Endothelial cell of umbilical vein (primary cell): ENCODE measurements at regions not wholly inside any gene's neighbourhood (a gene's known extent, or its start where the extent isn't known, plus 50 kb on each side); places are given as distances from the start of the nearest gene placed in this dataset.
A peak's percentile ranks its signal among the peaks of the same experiment; 100 is the strongest.

Source experiments
- BruUV-seq: library from RNA; stranded (reverse); fragments of 400-500 nt; replicated peaks from 2 replicates; lab custom pipeline; 2021; lab: Mats Ljungman, UMichigan
- CTCF ChIA-PET: fragments of 300-600, 350-600 bp; sonication (Branson Sonifier 250); formaldehyde crosslinking; loops from one replicate; lab custom pipeline; 2021; ENCODE audit warnings: antibody characterized with exemption, inconsistent platforms; lab: Charles Lee
- POLR2A ChIA-PET: fragments of 300-600, 350-600 bp; sonication (Branson Sonifier 250); formaldehyde crosslinking; loops from one replicate; lab custom pipeline; 2021; ENCODE audit warnings: antibody characterized with exemption, inconsistent platforms; lab: Charles Lee
- DNase-seq: peaks from one replicate; pipeline ENCODE4 v3.0.0-alpha.2; 2011; ENCODE audit warnings: low read depth, low spot score
- FAIRE-seq: peaks from 2 replicates; lab custom pipeline; 2011; peaks lifted over from hg19 to GRCh38; lab: Jason Lieb, UNC
- H2AFZ ChIP-seq: 2 replicates; pipeline ENCODE4 v1.6.0; 2012; ENCODE audit warnings: low read depth, low read length, control low read depth, inconsistent platforms
- H3K27ac ChIP-seq: 2 replicates; pipeline ENCODE4 v1.5.1; 2011; ENCODE audit warnings: low read depth, mild to moderate bottlenecking, control low read depth, low read length, moderate library complexity; ENCODE audit not compliant: insufficient read depth
- H3K27me3 ChIP-seq, 2 experiments: 2 replicates each; pipeline versions ENCODE4 v1.6.0 to v1.6.1; 2011; ENCODE audit warnings: low read length in 2 of 2, mixed read lengths in 1 of 2; ENCODE audit not compliant: control insufficient read depth in 2 of 2, insufficient read depth in 2 of 2
- H3K36me3 ChIP-seq, 2 experiments: 2 replicates in 1 of 2; 3 replicates in 1 of 2; pipeline ENCODE4 v1.5.1; 2011; ENCODE audit warnings: low read length in 2 of 2, mild to moderate bottlenecking in 1 of 2, moderate library complexity in 1 of 2; ENCODE audit not compliant: control insufficient read depth in 2 of 2, insufficient read depth in 2 of 2; ENCODE audit errors: extremely low read depth in 1 of 2
- H3K4me1 ChIP-seq: 3 replicates; pipeline ENCODE4 v1.5.1; 2011; ENCODE audit warnings: mild to moderate bottlenecking, low read length; ENCODE audit not compliant: control insufficient read depth, insufficient read depth; ENCODE audit errors: extremely low read depth
- H3K4me2 ChIP-seq: 2 replicates; pipeline ENCODE4 v1.6.1; 2011; ENCODE audit warnings: low read length, control low read depth, mixed read lengths; ENCODE audit not compliant: insufficient read depth
- H3K4me3 ChIP-seq, 3 experiments: fragments of 200-600 bp in 1 of 3; sonication (generic), shearing (Covaris generic) in 1 of 3; replicated peaks in 1 of 3; 2 replicates each; pipeline ENCODE4 v1.5.1; 2011 to 2016; ENCODE audit warnings: control low read depth in 3 of 3, low read length in 3 of 3, mild to moderate bottlenecking in 2 of 3, inconsistent platforms in 1 of 3, low read depth in 1 of 3, moderate library complexity in 1 of 3; ENCODE audit not compliant: insufficient read depth in 1 of 3
- H3K79me2 ChIP-seq: 2 replicates; pipeline ENCODE4 v1.6.0; 2012; ENCODE audit warnings: low read length, inconsistent platforms; ENCODE audit not compliant: control insufficient read depth, insufficient read depth
- H3K9ac ChIP-seq: replicated peaks from 2 replicates; pipeline ENCODE3; 2011; ENCODE audit warnings: low read length, control low read depth; ENCODE audit not compliant: insufficient read depth; ENCODE audit errors: extremely low read depth
- H3K9me1 ChIP-seq: replicated peaks from 3 replicates; pipeline ENCODE4 v1.6.0; 2011; ENCODE audit warnings: mild to moderate bottlenecking, low read length; ENCODE audit not compliant: control insufficient read depth, insufficient read depth; ENCODE audit errors: extremely low read depth
- H3K9me3 ChIP-seq: replicated peaks from 2 replicates; pipeline ENCODE4 v1.5.1; 2012; ENCODE audit warnings: low read length, inconsistent platforms; ENCODE audit not compliant: control insufficient read depth, insufficient read depth
- H4K20me1 ChIP-seq: replicated peaks from 2 replicates; pipeline ENCODE3; 2011; ENCODE audit warnings: mild to moderate bottlenecking, low read length; ENCODE audit not compliant: control insufficient read depth, insufficient read depth; ENCODE audit errors: extremely low read depth
- EZH2 ChIP-seq: IDR thresholded peaks from 2 replicates; pipeline ENCODE4 v1.6.1; 2012; ENCODE audit warnings: borderline replicate concordance, low read depth, mild to moderate bottlenecking, moderate library complexity, low read length, inconsistent platforms; ENCODE audit not compliant: severe bottlenecking
- FOS ChIP-seq: IDR thresholded peaks from 2 replicates; pipeline ENCODE4 v1.6.1; 2011; ENCODE audit warnings: mild to moderate bottlenecking, low read length, moderate library complexity, borderline replicate concordance; ENCODE audit not compliant: insufficient read depth
- GATA2 ChIP-seq: IDR thresholded peaks from 2 replicates; pipeline ENCODE4 v1.7.0; 2011; ENCODE audit warnings: low read depth, mild to moderate bottlenecking, moderate library complexity, mixed read lengths, low read length; ENCODE audit not compliant: insufficient read length, insufficient read depth
- JUN ChIP-seq: IDR thresholded peaks from 2 replicates; pipeline ENCODE4 v1.6.1; 2011; ENCODE audit warnings: borderline replicate concordance, low read depth; ENCODE audit not compliant: insufficient read length, insufficient read depth
- MYC ChIP-seq: IDR thresholded peaks from one replicate; pipeline ENCODE4 v1.6.1; 2011; ENCODE audit warnings: mild to moderate bottlenecking, low read depth, low read length
- POLR2A ChIP-seq: IDR thresholded peaks from 2 replicates; pipeline ENCODE4 v1.6.1; 2012; ENCODE audit warnings: low read depth, mild to moderate bottlenecking, control low read depth, low read length
- POLR2AphosphoS5 ChIP-seq: IDR thresholded peaks from 2 replicates; pipeline ENCODE4 v1.6.1; 2012; ENCODE audit warnings: low read depth, mild to moderate bottlenecking, control low read depth, low read length, moderate library complexity; ENCODE audit not compliant: insufficient read depth
- dilution Hi-C: fragments of 300-500 bp; cut with MboI; formaldehyde crosslinking; loops from one replicate; pipeline ENCODE4 v1.15.0; 2019; ENCODE audit warnings: low sequenced_read_pairs; ENCODE audit not compliant: extremely low pct_ligation_motif_present
- intact Hi-C: fragments of 100-400 bp; cut with micrococcal nuclease; formaldehyde crosslinking; loops from one replicate; pipeline ENCODE4 v1.10.0; 2022
- TF ChIP-seq, protein P1 (sequence below), 2 donors: IDR thresholded peaks; 1 replicate in 1 of 2; 2 replicates in 1 of 2; pipeline ENCODE4 v1.5.1; 2011; ENCODE audit warnings: low read length in 2 of 2, mild to moderate bottlenecking in 2 of 2, moderate library complexity in 2 of 2, control low read depth in 1 of 2, inconsistent platforms in 1 of 2, low read depth in 1 of 2; ENCODE audit not compliant: insufficient read depth in 1 of 2; ENCODE audit errors: extremely low read depth in 1 of 2
- TF ChIP-seq, protein P2 (sequence below): IDR thresholded peaks from 2 replicates; pipeline ENCODE4 v1.6.1; 2011; ENCODE audit not compliant: insufficient read depth, insufficient read length

DNA sequence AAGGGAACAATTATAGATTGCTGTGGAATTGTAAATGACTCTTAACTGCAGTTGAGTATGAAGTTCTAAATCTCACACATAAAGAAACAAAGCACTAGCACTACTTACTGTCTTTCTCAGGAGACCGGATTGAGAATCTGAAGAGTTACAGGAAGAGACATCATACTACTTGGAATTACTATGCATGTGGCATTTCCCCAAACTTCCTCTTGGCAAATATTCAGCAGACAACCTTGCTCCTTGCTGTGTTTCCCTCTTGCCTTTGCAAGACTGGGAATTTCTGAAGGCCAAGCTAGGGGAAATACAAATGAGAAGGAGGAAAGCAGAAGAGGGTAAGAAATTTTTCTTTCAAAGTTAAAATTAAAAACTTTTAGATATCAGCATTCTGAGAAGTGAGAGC lies 173.6 kb upstream of the KCTD3 start:
- no peaks in the 10 kb centered on the region for H3K9me3 ChIP-seq
- H3K4me3 ChIP-seq: no peak overlapping the region
- H3K36me3 ChIP-seq: no peaks in the 10 kb centered on the region
- no peak overlapping the region for H3K9ac ChIP-seq
- BruUV-seq: no TSS peak
- H2AFZ ChIP-seq: no peak overlapping the region
- no peaks in the 10 kb centered on the region for H3K79me2 ChIP-seq
- CTCF ChIA-PET: no interaction called here
- no peak for TF ChIP-seq JUN
- no peaks in the 10 kb centered on the region for H4K20me1 ChIP-seq
- H3K4me1 ChIP-seq: no peaks in the 10 kb centered on the region
- H3K9me1 ChIP-seq: no peaks in the 10 kb centered on the region
- dilution Hi-C loops: no loop called here
- intact Hi-C loops: no loop called here
- no peak overlapping the region for H3K27ac ChIP-seq
- DNase-seq: peak; percentile 52
- POLR2A ChIA-PET: no interaction called here
- FAIRE-seq: no peak
- H3K4me2 ChIP-seq: no peak overlapping the region
- H3K27me3 ChIP-seq: no peaks in the 10 kb centered on the region

DNA sequence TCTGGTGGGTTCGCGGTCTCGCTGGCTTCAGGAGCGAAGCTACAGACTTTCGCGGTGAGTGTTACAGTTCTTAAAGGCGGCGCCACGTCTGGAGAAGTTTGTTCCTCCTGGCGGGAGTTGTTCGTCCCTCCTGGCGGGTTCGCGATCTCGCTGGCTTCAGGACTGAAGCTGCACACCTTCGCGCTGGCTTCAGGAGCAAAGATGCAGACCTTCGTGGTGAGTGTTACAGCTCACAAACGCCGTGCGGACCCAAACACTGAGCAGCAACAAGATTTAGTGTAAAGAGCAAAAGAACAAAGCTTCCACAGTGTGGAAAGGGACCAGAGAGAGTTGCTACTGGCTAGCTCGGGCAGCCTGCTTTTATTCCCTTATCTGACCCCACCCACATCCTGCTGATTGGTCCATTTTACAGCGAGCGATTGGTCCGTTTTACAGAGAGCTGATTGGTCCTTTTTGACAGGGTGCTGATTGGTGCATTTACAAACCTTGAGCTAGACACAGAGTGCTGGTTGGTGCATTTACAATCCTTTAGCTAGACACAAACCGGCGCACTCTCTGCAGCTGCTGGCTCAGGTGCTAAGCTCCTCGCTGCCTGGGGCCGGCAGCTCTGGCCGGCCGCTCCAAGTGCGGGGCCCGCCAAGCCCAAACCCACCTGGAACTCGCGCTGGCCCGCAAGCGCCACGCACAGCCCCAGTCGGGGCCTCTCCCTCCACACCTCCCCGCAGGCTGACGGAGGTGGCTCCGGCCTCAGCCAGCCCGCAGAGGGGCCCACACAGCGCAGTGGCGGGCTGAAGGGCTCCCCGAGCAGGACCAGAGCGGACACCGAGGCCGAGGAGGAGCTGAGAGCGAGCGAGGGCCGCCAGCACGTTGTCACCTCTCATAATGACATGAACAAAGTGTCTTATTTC lies 172.8 kb upstream of the KCTD3 start:
- TF ChIP-seq, protein P1, sequence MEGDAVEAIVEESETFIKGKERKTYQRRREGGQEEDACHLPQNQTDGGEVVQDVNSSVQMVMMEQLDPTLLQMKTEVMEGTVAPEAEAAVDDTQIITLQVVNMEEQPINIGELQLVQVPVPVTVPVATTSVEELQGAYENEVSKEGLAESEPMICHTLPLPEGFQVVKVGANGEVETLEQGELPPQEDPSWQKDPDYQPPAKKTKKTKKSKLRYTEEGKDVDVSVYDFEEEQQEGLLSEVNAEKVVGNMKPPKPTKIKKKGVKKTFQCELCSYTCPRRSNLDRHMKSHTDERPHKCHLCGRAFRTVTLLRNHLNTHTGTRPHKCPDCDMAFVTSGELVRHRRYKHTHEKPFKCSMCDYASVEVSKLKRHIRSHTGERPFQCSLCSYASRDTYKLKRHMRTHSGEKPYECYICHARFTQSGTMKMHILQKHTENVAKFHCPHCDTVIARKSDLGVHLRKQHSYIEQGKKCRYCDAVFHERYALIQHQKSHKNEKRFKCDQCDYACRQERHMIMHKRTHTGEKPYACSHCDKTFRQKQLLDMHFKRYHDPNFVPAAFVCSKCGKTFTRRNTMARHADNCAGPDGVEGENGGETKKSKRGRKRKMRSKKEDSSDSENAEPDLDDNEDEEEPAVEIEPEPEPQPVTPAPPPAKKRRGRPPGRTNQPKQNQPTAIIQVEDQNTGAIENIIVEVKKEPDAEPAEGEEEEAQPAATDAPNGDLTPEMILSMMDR (IDR thresholded peaks at IDR 0.05; ENCODE audit: extremely low read depth in 1 of 2, insufficient read depth in 1 of 2, low read depth in 1 of 2, low read length in 2 of 2): no peak
- TF ChIP-seq POLR2AphosphoS5 (no peak), MYC (no peak), POLR2A (no peak), EZH2 (no peak), JUN (no peak), GATA2 (no peak), FOS (no peak)
- TF ChIP-seq, protein P2, sequence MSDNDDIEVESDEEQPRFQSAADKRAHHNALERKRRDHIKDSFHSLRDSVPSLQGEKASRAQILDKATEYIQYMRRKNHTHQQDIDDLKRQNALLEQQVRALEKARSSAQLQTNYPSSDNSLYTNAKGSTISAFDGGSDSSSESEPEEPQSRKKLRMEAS: no peak
- BruUV-seq: no TSS peak
- Histone ChIP-seq H3K4me2 (no peak overlapping the region), H3K9me1 (no peaks in the 10 kb centered on the region), H4K20me1 (no peaks in the 10 kb centered on the region), H3K9ac (no peak overlapping the region), H3K4me1 (no peaks in the 10 kb centered on the region), H3K4me3 (no peak overlapping the region), H3K27ac (no peak overlapping the region), H3K27me3 (no peaks in the 10 kb centered on the region), H3K36me3 (no peaks in the 10 kb centered on the region), H3K9me3 (no peaks in the 10 kb centered on the region), H2AFZ (no peak overlapping the region), H3K79me2 (no peaks in the 10 kb centered on the region)
- ChIA-PET CTCF (interaction anchor here (0.9 kb wide), 1 partner anchor 29 kb away, joined by 3 read pairs; no protein-coding TSS in a partner anchor), POLR2A (no interaction called here)
- DNase-seq: no peak
- dilution Hi-C loops: no loop called here
- no peak for FAIRE-seq
- intact Hi-C loops: no loop called here
